AG20443 (cell line): ENCODE measurements at regions not wholly inside any gene's neighbourhood (a gene's known extent, or its start where the extent isn't known, plus 50 kb on each side); places are given as distances from the start of the nearest gene placed in this dataset.

ENCODE experiments used
- DNase-seq: peaks from one replicate; pipeline ENCODE4 v3.0.0; 2012; ENCODE audit warnings: low spot score, mixed read lengths

GRCh38 chr14:58947814-58948445 lies 240.5 kb upstream of the DAAM1 start:
- no peak for DNase-seq

GRCh38 chr14:58950555-58950954 lies 237.9 kb upstream of the DAAM1 start:
- DNase-seq = no peak

- DNase-seq = no peak
Measured at GRCh38 chr14:58951143-58951542, 237.3 kb upstream of the DAAM1 start.

GRCh38 chr14:58954052-58954451 lies 234.4 kb upstream of the DAAM1 start:
- DNase-seq = no peak

- DNase-seq = peak; percentile 25
Measured at GRCh38 chr14:58954901-58955861, 233.3 kb upstream of the DAAM1 start.

GRCh38 chr14:58961045-58961731 lies 227.3 kb upstream of the DAAM1 start:
- DNase-seq = no peak

GRCh38 chr14:58963873-58964597 lies 224.4 kb upstream of the DAAM1 start:
- no peak for DNase-seq

GRCh38 chr14:58964598-58964928 lies 223.9 kb upstream of the DAAM1 start:
- DNase-seq = no peak

- no peak for DNase-seq
Measured at GRCh38 chr14:58965601-58966000, 222.9 kb upstream of the DAAM1 start.

- DNase-seq = no peak
Measured at GRCh38 chr14:58966997-58967396, 221.5 kb upstream of the DAAM1 start.

GRCh38 chr14:58969951-58970751 lies 218.3 kb upstream of the DAAM1 start:
- peak; percentile 12 for DNase-seq

- DNase-seq = no peak
Measured at GRCh38 chr14:58972233-58973017, 216.0 kb upstream of the DAAM1 start.

- peak; percentile 13 for DNase-seq
Measured at GRCh38 chr14:58977366-58977765, 211.1 kb upstream of the DAAM1 start.

- DNase-seq = peak; percentile 12
Measured at GRCh38 chr14:58978343-58978742, 210.1 kb upstream of the DAAM1 start.

GRCh38 chr14:58979325-58979724 lies 209.1 kb upstream of the DAAM1 start:
- DNase-seq = no peak

GRCh38 chr14:58981840-58982239 lies 206.6 kb upstream of the DAAM1 start:
- DNase-seq = no peak

- DNase-seq = no peak
Measured at GRCh38 chr14:58985786-58986185, 202.7 kb upstream of the DAAM1 start.

GRCh38 chr14:58987591-58987990 lies 200.9 kb upstream of the DAAM1 start:
- DNase-seq = no peak

GRCh38 chr14:58992935-58993334 lies 195.5 kb upstream of the DAAM1 start:
- no peak for DNase-seq

GRCh38 chr14:58994130-58994529 lies 194.3 kb upstream of the DAAM1 start:
- DNase-seq = no peak

- DNase-seq = peak; percentile 19
Measured at GRCh38 chr14:59004012-59004411, 184.5 kb upstream of the DAAM1 start.
